Activated CD8-positive, alpha-beta memory T cell treated with anti-CD3 and anti-CD28 coated beads, Interleukin-2, amount 10 ng/mL, durations not matched to agents 7 days and 5 days (primary cell): ENCODE measurements at regions not wholly inside any gene's neighbourhood (a gene's known extent, or its start where the extent isn't known, plus 50 kb on each side); places are given as distances from the start of the nearest gene placed in this dataset.

Source experiments
- ATAC-seq: fragments of 150-1000 bp; cut with Tn5 transposase; one replicate; pipeline ENCODE4 v1.10.0; 2021; ENCODE audit warnings: moderate library complexity
- CTCF ChIA-PET: fragments of 350-600 bp; sonication (Branson Sonifier 250); formaldehyde crosslinking; loops from one replicate; lab custom pipeline; 2021; ENCODE audit warnings: antibody characterized with exemption; lab: Charles Lee
- DNase-seq: peaks from one replicate; pipeline ENCODE4 v3.0.0-alpha.2; 2020
- H3K27ac Mint-ChIP-seq: one replicate; pipeline ENCODE4 v1.8.0; 2021; ENCODE audit warnings: mild to moderate bottlenecking, mixed read lengths
- H3K27me3 Mint-ChIP-seq: one replicate; pipeline ENCODE4 v1.8.0; 2021; ENCODE audit warnings: mixed read lengths
- H3K36me3 Mint-ChIP-seq: one replicate; pipeline ENCODE4 v1.8.0; 2021; ENCODE audit warnings: mild to moderate bottlenecking, mixed read lengths
- H3K4me1 Mint-ChIP-seq: one replicate; pipeline ENCODE4 v1.8.0; 2021; ENCODE audit warnings: mixed read lengths
- H3K4me3 Mint-ChIP-seq: one replicate; pipeline ENCODE4 v1.8.0; 2021; ENCODE audit warnings: mild to moderate bottlenecking, moderate library complexity, mixed read lengths
- H3K9me3 Mint-ChIP-seq: one replicate; pipeline ENCODE4 v1.8.0; 2022; ENCODE audit warnings: low read depth, mixed read lengths

GRCh38 chr2:147110962-147111361, 733.9 kb upstream of the ACVR2A start:
- Mint-ChIP-seq H3K4me1 (no peaks in the 10 kb centered on the region), H3K9me3 (peaks cover 3% of the 10 kb centered on the region), H3K27me3 (no peaks in the 10 kb centered on the region), H3K27ac (no peak overlapping the region), H3K4me3 (no peak overlapping the region), H3K36me3 (no peaks in the 10 kb centered on the region)
- ATAC-seq, result no peak
- CTCF ChIA-PET, result no interaction called here
- no peak for DNase-seq

- Mint-ChIP-seq H3K27me3 (no peaks in the 10 kb centered on the region), H3K27ac (no peak overlapping the region), H3K9me3 (peaks cover 3% of the 10 kb centered on the region), H3K4me1 (no peaks in the 10 kb centered on the region), H3K36me3 (no peaks in the 10 kb centered on the region), H3K4me3 (no peak overlapping the region)
- CTCF ChIA-PET, result no interaction called here
- DNase-seq (no peak), ATAC-seq (no peak)
These were observed 734.5 kb upstream of the ACVR2A start for GRCh38 chr2:147110317-147110716.

GRCh38 chr2:147109291-147109690, 735.5 kb upstream of the ACVR2A start:
- H3K27ac Mint-ChIP-seq, result no peak overlapping the region
- ATAC-seq (no peak), DNase-seq (no peak)
- peaks cover 3% of the 10 kb centered on the region for H3K9me3 Mint-ChIP-seq
- no peaks in the 10 kb centered on the region for H3K36me3 Mint-ChIP-seq
- H3K4me1 Mint-ChIP-seq, result no peaks in the 10 kb centered on the region
- no peak overlapping the region for H3K4me3 Mint-ChIP-seq
- CTCF ChIA-PET, result no interaction called here
- no peaks in the 10 kb centered on the region for H3K27me3 Mint-ChIP-seq

GRCh38 chr2:147108548-147108947, 736.3 kb upstream of the ACVR2A start:
- Mint-ChIP-seq H3K4me1 (no peaks in the 10 kb centered on the region), H3K27ac (no peak overlapping the region), H3K9me3 (peaks cover 3% of the 10 kb centered on the region), H3K36me3 (no peaks in the 10 kb centered on the region), H3K27me3 (no peaks in the 10 kb centered on the region), H3K4me3 (no peak overlapping the region)
- no peak for DNase-seq
- ATAC-seq, result no peak
- CTCF ChIA-PET, result no interaction called here

- H3K4me3 Mint-ChIP-seq, result no peak overlapping the region
- ATAC-seq (no peak), DNase-seq (no peak)
- H3K36me3 Mint-ChIP-seq, result no peaks in the 10 kb centered on the region
- peaks cover 3% of the 10 kb centered on the region for H3K9me3 Mint-ChIP-seq
- H3K4me1 Mint-ChIP-seq, result no peaks in the 10 kb centered on the region
- H3K27me3 Mint-ChIP-seq, result no peaks in the 10 kb centered on the region
- H3K27ac Mint-ChIP-seq, result no peak overlapping the region
- CTCF ChIA-PET, result no interaction called here
These were observed 742.7 kb upstream of the ACVR2A start for GRCh38 chr2:147101941-147102790.

GRCh38 chr2:147100406-147101035, 744.3 kb upstream of the ACVR2A start:
- Mint-ChIP-seq H3K4me3 (no peak overlapping the region), H3K9me3 (no peaks in the 10 kb centered on the region), H3K36me3 (no peaks in the 10 kb centered on the region), H3K27ac (no peak overlapping the region), H3K4me1 (no peaks in the 10 kb centered on the region), H3K27me3 (no peaks in the 10 kb centered on the region)
- CTCF ChIA-PET, result no interaction called here
- ATAC-seq (no peak), DNase-seq (no peak)

- CTCF ChIA-PET, result no interaction called here
- H3K27ac Mint-ChIP-seq, result no peak overlapping the region
- H3K4me3 Mint-ChIP-seq, result no peak overlapping the region
- no peaks in the 10 kb centered on the region for H3K9me3 Mint-ChIP-seq
- DNase-seq, result no peak
- no peaks in the 10 kb centered on the region for H3K36me3 Mint-ChIP-seq
- ATAC-seq, result no peak
- no peaks in the 10 kb centered on the region for H3K4me1 Mint-ChIP-seq
- no peaks in the 10 kb centered on the region for H3K27me3 Mint-ChIP-seq
These were observed 745.0 kb upstream of the ACVR2A start for GRCh38 chr2:147099845-147100244.

GRCh38 chr2:147098940-147099339, 745.9 kb upstream of the ACVR2A start:
- CTCF ChIA-PET, result no interaction called here
- DNase-seq (no peak), ATAC-seq (no peak)
- Mint-ChIP-seq H3K9me3 (no peaks in the 10 kb centered on the region), H3K4me1 (no peaks in the 10 kb centered on the region), H3K27me3 (no peaks in the 10 kb centered on the region), H3K27ac (no peak overlapping the region), H3K4me3 (no peak overlapping the region), H3K36me3 (no peaks in the 10 kb centered on the region)

GRCh38 chr2:147097747-147098146, 747.1 kb upstream of the ACVR2A start:
- no peak overlapping the region for H3K4me3 Mint-ChIP-seq
- CTCF ChIA-PET, result no interaction called here

GRCh38 chr2:147096671-147097070, 748.2 kb upstream of the ACVR2A start:
- H3K27me3 Mint-ChIP-seq, result no peaks in the 10 kb centered on the region
- H3K4me1 Mint-ChIP-seq, result no peaks in the 10 kb centered on the region
- no peak overlapping the region for H3K27ac Mint-ChIP-seq
- ATAC-seq, result no peak
- no peak for DNase-seq
- H3K4me3 Mint-ChIP-seq, result no peak overlapping the region
- CTCF ChIA-PET, result no interaction called here
- no peaks in the 10 kb centered on the region for H3K36me3 Mint-ChIP-seq
- H3K9me3 Mint-ChIP-seq, result no peaks in the 10 kb centered on the region

More at GRCh38 chr2:147097747-147098146, 747.1 kb upstream of the ACVR2A start:
- no peaks in the 10 kb centered on the region for H3K36me3 Mint-ChIP-seq
- H3K27me3 Mint-ChIP-seq, result no peaks in the 10 kb centered on the region
- no peaks in the 10 kb centered on the region for H3K4me1 Mint-ChIP-seq
- DNase-seq, result no peak
- no peak overlapping the region for H3K27ac Mint-ChIP-seq
- H3K9me3 Mint-ChIP-seq, result no peaks in the 10 kb centered on the region
- ATAC-seq, result no peak

- no peak for DNase-seq
- no peak overlapping the region for H3K4me3 Mint-ChIP-seq
- H3K36me3 Mint-ChIP-seq, result no peaks in the 10 kb centered on the region
- no peaks in the 10 kb centered on the region for H3K27me3 Mint-ChIP-seq
- no peak for ATAC-seq
- no peaks in the 10 kb centered on the region for H3K4me1 Mint-ChIP-seq
- CTCF ChIA-PET, result no interaction called here
- H3K27ac Mint-ChIP-seq, result no peak overlapping the region
- H3K9me3 Mint-ChIP-seq, result no peaks in the 10 kb centered on the region
These were observed 749.5 kb upstream of the ACVR2A start for GRCh38 chr2:147095376-147095775.

- ATAC-seq (no peak), DNase-seq (no peak)
- H3K4me3 Mint-ChIP-seq, result no peak overlapping the region
- no peaks in the 10 kb centered on the region for H3K9me3 Mint-ChIP-seq
- H3K36me3 Mint-ChIP-seq, result no peaks in the 10 kb centered on the region
- CTCF ChIA-PET, result no interaction called here
- H3K27ac Mint-ChIP-seq, result no peak overlapping the region
- no peaks in the 10 kb centered on the region for H3K27me3 Mint-ChIP-seq
- H3K4me1 Mint-ChIP-seq, result no peaks in the 10 kb centered on the region
These were observed 750.8 kb upstream of the ACVR2A start for GRCh38 chr2:147094077-147094476.

GRCh38 chr2:147092266-147092665, 752.6 kb upstream of the ACVR2A start:
- CTCF ChIA-PET, result no interaction called here
- Mint-ChIP-seq H3K27ac (no peak overlapping the region), H3K27me3 (no peaks in the 10 kb centered on the region), H3K4me1 (no peaks in the 10 kb centered on the region), H3K36me3 (no peaks in the 10 kb centered on the region), H3K4me3 (no peak overlapping the region), H3K9me3 (no peaks in the 10 kb centered on the region)
- no peak for ATAC-seq
- no peak for DNase-seq

GRCh38 chr2:147091448-147091847, 753.4 kb upstream of the ACVR2A start:
- Mint-ChIP-seq H3K27me3 (no peaks in the 10 kb centered on the region), H3K9me3 (no peaks in the 10 kb centered on the region), H3K4me3 (no peak overlapping the region), H3K4me1 (no peaks in the 10 kb centered on the region), H3K27ac (no peak overlapping the region), H3K36me3 (no peaks in the 10 kb centered on the region)
- CTCF ChIA-PET, result interaction anchor here (0.7 kb wide), 1 partner anchor 9 kb away, joined by 3 read pairs; no protein-coding TSS in a partner anchor
- no peak for ATAC-seq
- no peak for DNase-seq
